ENCODE measurements at regions not wholly inside any gene's neighbourhood (a gene's known extent, or its start where the extent isn't known, plus 50 kb on each side); places are given as distances from the start of the nearest gene placed in this dataset.
A peak's percentile ranks its signal among the peaks of the same experiment; 100 is the strongest.
"Not testable (repeated sequence)": the region's sequence is repeated elsewhere in the genome, so short reads cannot be mapped to it uniquely, and the experiment has no call there.

DNA sequence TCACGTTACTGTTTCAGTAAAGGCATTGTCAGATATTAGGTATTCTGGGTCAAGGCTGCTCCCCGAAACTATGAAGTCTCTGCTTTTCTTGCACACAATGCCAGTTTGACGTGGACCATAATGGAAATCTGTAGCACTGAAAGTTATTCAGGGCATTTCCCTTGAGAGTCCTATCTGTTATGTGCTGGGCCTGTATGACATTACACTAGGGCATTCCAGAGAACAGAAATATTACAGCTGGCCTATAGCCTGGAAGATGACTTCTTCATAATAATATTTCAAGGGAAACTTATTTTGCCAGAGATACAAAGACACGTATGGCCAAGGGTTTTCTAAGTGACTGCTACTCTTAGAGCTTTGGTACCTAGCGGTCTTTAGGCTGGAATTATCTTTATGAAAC is 613.6 kb upstream of the CBLB start:
- no peak for DNase-seq (ENCODE audit: low spot score)
- Histone ChIP-seq H3K36me3 (no peaks in the 10 kb centered on the region), H3K9ac (no peak overlapping the region), H3K4me3 (no peak overlapping the region), H3K9me3 (ENCODE audit: low read depth) (no peaks in the 10 kb centered on the region), H3K79me2 (ENCODE audit: low read depth) (no peaks in the 10 kb centered on the region), H3K4me1 (no peaks in the 10 kb centered on the region), H4K20me1 (ENCODE audit: low read depth) (no peaks in the 10 kb centered on the region), H3F3A (ENCODE audit: low read depth) (no peaks in the 10 kb centered on the region), H3K4me2 (no peak overlapping the region), H3K27me3 (no peaks in the 10 kb centered on the region), H2AFZ (replicated peaks) (no peak overlapping the region), H3K27ac (no peak overlapping the region)
- no peak overlapping the region for H3K27ac Mint-ChIP-seq
- H3K27me3 Mint-ChIP-seq (ENCODE audit: insufficient read depth, low read depth), result peaks cover 3% of the 10 kb centered on the region
- TF ChIP-seq, protein P1, sequence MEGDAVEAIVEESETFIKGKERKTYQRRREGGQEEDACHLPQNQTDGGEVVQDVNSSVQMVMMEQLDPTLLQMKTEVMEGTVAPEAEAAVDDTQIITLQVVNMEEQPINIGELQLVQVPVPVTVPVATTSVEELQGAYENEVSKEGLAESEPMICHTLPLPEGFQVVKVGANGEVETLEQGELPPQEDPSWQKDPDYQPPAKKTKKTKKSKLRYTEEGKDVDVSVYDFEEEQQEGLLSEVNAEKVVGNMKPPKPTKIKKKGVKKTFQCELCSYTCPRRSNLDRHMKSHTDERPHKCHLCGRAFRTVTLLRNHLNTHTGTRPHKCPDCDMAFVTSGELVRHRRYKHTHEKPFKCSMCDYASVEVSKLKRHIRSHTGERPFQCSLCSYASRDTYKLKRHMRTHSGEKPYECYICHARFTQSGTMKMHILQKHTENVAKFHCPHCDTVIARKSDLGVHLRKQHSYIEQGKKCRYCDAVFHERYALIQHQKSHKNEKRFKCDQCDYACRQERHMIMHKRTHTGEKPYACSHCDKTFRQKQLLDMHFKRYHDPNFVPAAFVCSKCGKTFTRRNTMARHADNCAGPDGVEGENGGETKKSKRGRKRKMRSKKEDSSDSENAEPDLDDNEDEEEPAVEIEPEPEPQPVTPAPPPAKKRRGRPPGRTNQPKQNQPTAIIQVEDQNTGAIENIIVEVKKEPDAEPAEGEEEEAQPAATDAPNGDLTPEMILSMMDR (IDR thresholded peaks at IDR 0.05), result no peak
- no peak for TF ChIP-seq EZH2 (IDR thresholded peaks at IDR 0.05)
- no peak for TF ChIP-seq EZH2phosphoT487 (IDR thresholded peaks at IDR 0.05)
- no peak overlapping the region for H3K4me3 Mint-ChIP-seq
- peaks cover 12% of the 10 kb centered on the region for H3K9me3 Mint-ChIP-seq
- H3K36me3 Mint-ChIP-seq, result no peaks in the 10 kb centered on the region
- peaks cover 6% of the 10 kb centered on the region for H3K4me1 Mint-ChIP-seq

DNA sequence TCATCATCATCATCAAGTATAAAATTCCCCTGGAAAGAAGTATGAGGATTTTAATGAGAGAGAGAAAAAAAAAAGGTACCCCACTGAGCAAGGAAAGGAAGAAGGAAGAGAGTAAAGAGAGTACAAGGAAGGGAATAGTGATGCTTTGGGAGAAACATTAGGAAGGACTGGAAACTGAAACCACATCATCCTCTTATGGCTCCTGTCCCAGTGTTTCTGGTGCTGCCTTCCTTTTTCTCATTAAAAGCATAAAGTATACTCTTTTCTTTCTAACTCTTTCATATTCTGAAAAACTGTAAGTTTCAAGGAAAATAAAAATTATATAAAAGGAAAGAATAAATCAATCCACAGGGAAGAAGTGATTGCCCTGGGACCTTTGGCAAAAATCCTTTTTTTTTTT is 616.4 kb upstream of the CBLB start:
- H3K4me2 ChIP-seq, result no peak overlapping the region
- H3K4me3 ChIP-seq, result no peak overlapping the region
- no peaks in the 10 kb centered on the region for H3K36me3 ChIP-seq
- no peaks in the 10 kb centered on the region for H3K9me3 ChIP-seq (ENCODE audit: low read depth)
- no peaks in the 10 kb centered on the region for H4K20me1 ChIP-seq (ENCODE audit: low read depth)
- Mint-ChIP-seq H3K4me3 (no peak overlapping the region), H3K9me3 (no peaks in the 10 kb centered on the region), H3K36me3 (no peaks in the 10 kb centered on the region), H3K4me1 (peaks cover 6% of the 10 kb centered on the region), H3K27me3 (ENCODE audit: insufficient read depth, low read depth) (peaks cover 3% of the 10 kb centered on the region), H3K27ac (no peak overlapping the region)
- no peaks in the 10 kb centered on the region for H3F3A ChIP-seq (ENCODE audit: low read depth)
- no peak for DNase-seq (ENCODE audit: low spot score)
- TF ChIP-seq EZH2phosphoT487 (IDR thresholded peaks at IDR 0.05), result no peak
- TF ChIP-seq, protein P1 (IDR thresholded peaks at IDR 0.05), result no peak
- no peak for TF ChIP-seq EZH2 (IDR thresholded peaks at IDR 0.05)
- no peaks in the 10 kb centered on the region for H3K79me2 ChIP-seq (ENCODE audit: low read depth)
- no peaks in the 10 kb centered on the region for H3K4me1 ChIP-seq
- H2AFZ ChIP-seq (replicated peaks), result no peak overlapping the region
- H3K27ac ChIP-seq, result no peak overlapping the region
- no peak overlapping the region for H3K9ac ChIP-seq
- no peaks in the 10 kb centered on the region for H3K27me3 ChIP-seq

DNA sequence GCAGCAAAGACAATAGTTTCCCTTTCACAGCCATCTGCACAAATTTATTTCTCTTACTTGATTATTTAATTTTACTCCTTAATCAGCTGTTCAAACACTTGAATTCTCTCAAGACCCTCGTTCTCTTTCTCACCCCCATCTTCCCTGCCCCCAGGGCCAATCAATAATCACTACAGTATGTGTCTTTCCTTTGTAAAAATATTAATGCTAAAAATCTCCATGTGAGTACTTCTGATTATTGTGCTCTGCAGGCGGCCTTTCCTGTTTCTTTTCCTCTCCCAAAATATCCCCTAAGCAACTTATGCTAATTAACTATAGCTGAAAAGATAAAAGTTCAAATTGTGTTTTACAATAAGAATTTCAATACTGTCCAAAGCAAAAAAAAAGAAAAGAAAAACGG is 617.0 kb upstream of the CBLB start:
- H2AFZ ChIP-seq (replicated peaks), result peak overlapping the region; percentile 39
- no peaks in the 10 kb centered on the region for H3K4me1 ChIP-seq
- peaks cover 6% of the 10 kb centered on the region for H3K4me1 Mint-ChIP-seq
- H4K20me1 ChIP-seq (ENCODE audit: low read depth), result no peaks in the 10 kb centered on the region
- H3K9me3 Mint-ChIP-seq, result no peaks in the 10 kb centered on the region
- no peak overlapping the region for H3K4me3 ChIP-seq
- H3K9me3 ChIP-seq (ENCODE audit: low read depth), result no peaks in the 10 kb centered on the region
- no peaks in the 10 kb centered on the region for H3F3A ChIP-seq (ENCODE audit: low read depth)
- peak overlapping the region; percentile 31 for H3K27ac Mint-ChIP-seq
- DNase-seq (ENCODE audit: low spot score), result no peak
- no peaks in the 10 kb centered on the region for H3K36me3 Mint-ChIP-seq
- H3K27ac ChIP-seq, result no peak overlapping the region
- H3K79me2 ChIP-seq (ENCODE audit: low read depth), result no peaks in the 10 kb centered on the region
- peaks cover 2% of the 10 kb centered on the region for H3K27me3 Mint-ChIP-seq (ENCODE audit: insufficient read depth, low read depth)
- H3K4me2 ChIP-seq, result no peak overlapping the region
- H3K27me3 ChIP-seq, result no peaks in the 10 kb centered on the region
- no peaks in the 10 kb centered on the region for H3K36me3 ChIP-seq
- H3K4me3 Mint-ChIP-seq, result no peak overlapping the region
- TF ChIP-seq EZH2phosphoT487 (IDR thresholded peaks at IDR 0.05) (no peak), EZH2 (IDR thresholded peaks at IDR 0.05) (no peak)
- TF ChIP-seq, protein P1 (IDR thresholded peaks at IDR 0.05), result no peak
- H3K9ac ChIP-seq, result no peak overlapping the region

DNA sequence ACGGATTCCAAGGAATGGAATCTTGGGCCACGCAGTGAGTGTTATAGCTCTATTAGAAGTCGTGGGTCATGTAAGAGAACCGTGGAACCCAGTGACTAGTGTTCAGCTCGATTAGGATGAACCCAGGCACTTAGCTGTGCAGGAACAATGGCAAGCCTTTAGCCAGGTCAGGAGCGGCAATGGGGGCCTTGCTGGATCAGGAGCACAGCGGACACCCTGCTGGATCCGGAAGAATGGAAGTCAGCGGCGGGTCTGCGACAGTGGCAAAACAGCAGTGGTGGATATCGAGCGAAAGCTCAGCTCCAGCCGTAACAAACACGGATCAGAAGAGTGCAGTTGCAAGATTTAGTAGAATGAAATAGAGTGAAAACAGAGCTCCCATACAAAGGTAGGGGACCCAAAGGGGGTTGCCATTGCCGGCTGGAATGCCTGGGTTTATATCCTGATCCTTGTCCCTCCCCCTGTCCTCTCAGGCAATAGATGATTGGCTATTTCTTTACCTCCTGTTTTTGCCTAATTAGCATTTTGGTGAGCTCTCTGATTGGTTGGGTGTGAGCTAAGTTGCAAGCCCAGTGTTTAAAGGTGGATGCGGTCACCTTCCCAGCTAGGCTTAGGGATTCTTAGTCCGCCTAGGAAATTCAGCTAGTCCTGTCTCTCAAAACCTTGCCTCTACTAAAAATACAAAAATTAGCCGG is 618.3 kb upstream of the CBLB start:
- not testable (repeated sequence) for H3K36me3 ChIP-seq; H3K9me3 Mint-ChIP-seq; H3K4me1 ChIP-seq; H3K4me2 ChIP-seq; H3K9ac ChIP-seq; H3K36me3 Mint-ChIP-seq; H3K27me3 Mint-ChIP-seq (ENCODE audit: insufficient read depth, low read depth); H3F3A ChIP-seq (ENCODE audit: low read depth); H3K27me3 ChIP-seq; H4K20me1 ChIP-seq (ENCODE audit: low read depth); DNase-seq (ENCODE audit: low spot score); H3K4me3 Mint-ChIP-seq; H3K4me1 Mint-ChIP-seq; H3K27ac ChIP-seq; H2AFZ ChIP-seq (replicated peaks); H3K79me2 ChIP-seq (ENCODE audit: low read depth); H3K4me3 ChIP-seq; H3K9me3 ChIP-seq (ENCODE audit: low read depth)
- H3K27ac Mint-ChIP-seq, result peak overlapping the region; percentile 40

Measured in neural progenitor cell (in vitro differentiated cells).